Loucy (cell line): ENCODE measurements at regions not wholly inside any gene's neighbourhood (a gene's known extent, or its start where the extent isn't known, plus 50 kb on each side); places are given as distances from the start of the nearest gene placed in this dataset.

Experiments used
- CTCF ChIP-seq: fragments of 200-600 bp; sonication (generic); conservative IDR thresholded peaks from 2 replicates; pipeline ENCODE4 v1.5.1; 2014; ENCODE audit warnings: mild to moderate bottlenecking, antibody characterized with exemption, low read length
- EZH2phosphoT487 ChIP-seq: fragments of 200-600 bp; IDR thresholded peaks from 2 replicates; pipeline ENCODE4 v1.6.1; 2018; ENCODE audit warnings: antibody characterized with exemption, mild to moderate bottlenecking, moderate library complexity, borderline replicate concordance

GRCh38 chr2:172198361-172198760, 95.7 kb upstream of the DLX2 start:
- TF ChIP-seq EZH2phosphoT487 (no peak), CTCF (no peak)
